ENCODE measurements at regions not wholly inside any gene's neighbourhood (a gene's known extent, or its start where the extent isn't known, plus 50 kb on each side); places are given as distances from the start of the nearest gene placed in this dataset.
"Not testable (repeated sequence)": the region's sequence is repeated elsewhere in the genome, so short reads cannot be mapped to it uniquely, and the experiment has no call there.

- FAIRE-seq; DNase-seq (ENCODE audit: insufficient read length, low spot score): not testable (repeated sequence)
Measured at GRCh38 chr7:6990426-6991152, 164.5 kb upstream of the CCZ1B start.

- FAIRE-seq; DNase-seq (ENCODE audit: insufficient read length, low spot score): not testable (repeated sequence)
Measured at GRCh38 chr7:6991169-6991611, 165.1 kb upstream of the CCZ1B start.

DNA sequence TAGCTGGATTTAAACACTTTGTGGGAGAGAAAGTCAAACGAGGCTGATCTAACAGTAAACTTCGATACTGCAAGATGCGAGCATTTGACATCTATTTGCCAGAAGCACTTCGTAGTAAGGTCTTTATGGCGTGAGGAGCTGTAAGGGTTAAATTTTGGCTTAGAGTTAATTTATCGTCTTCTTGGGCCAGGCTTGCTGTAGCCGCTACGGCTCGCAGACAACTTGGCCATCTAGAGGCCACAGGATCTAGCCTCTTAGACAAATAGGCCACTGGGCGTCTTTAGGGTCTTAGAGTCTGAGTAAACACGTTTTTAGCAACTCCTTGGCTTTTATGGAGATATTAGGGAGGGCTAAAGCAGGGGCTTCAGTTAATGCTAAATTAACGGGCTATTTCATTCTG is 165.6 kb upstream of the CCZ1B start:
- not testable (repeated sequence) for DNase-seq (ENCODE audit: insufficient read length, low spot score); FAIRE-seq

DNA sequence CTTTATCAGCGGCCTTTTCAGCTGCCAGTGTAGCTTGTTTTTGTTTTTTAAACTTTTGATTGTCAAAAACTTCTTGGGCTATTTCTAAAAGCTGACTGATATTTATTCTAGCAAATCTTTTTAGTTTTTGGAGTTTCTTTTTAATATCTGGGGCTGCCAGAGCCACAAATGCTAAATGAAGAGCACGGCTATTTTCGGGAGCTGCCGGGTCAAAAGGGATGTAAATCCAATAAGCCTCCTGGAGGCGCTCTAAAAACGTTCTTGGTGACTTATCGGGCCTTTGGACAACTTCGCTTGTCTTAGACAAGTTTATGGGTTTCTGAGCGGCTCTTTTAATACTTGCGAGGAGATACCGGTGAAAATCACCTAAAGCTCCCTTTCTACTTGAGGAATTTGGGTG is 166.1 kb upstream of the CCZ1B start:
- FAIRE-seq; DNase-seq (ENCODE audit: insufficient read length, low spot score): not testable (repeated sequence)
- TF ChIP-seq, protein P1, sequence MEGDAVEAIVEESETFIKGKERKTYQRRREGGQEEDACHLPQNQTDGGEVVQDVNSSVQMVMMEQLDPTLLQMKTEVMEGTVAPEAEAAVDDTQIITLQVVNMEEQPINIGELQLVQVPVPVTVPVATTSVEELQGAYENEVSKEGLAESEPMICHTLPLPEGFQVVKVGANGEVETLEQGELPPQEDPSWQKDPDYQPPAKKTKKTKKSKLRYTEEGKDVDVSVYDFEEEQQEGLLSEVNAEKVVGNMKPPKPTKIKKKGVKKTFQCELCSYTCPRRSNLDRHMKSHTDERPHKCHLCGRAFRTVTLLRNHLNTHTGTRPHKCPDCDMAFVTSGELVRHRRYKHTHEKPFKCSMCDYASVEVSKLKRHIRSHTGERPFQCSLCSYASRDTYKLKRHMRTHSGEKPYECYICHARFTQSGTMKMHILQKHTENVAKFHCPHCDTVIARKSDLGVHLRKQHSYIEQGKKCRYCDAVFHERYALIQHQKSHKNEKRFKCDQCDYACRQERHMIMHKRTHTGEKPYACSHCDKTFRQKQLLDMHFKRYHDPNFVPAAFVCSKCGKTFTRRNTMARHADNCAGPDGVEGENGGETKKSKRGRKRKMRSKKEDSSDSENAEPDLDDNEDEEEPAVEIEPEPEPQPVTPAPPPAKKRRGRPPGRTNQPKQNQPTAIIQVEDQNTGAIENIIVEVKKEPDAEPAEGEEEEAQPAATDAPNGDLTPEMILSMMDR (IDR thresholded peaks at IDR 0.05; ENCODE audit: insufficient read depth, missing control alignments) = peak; percentile 28

GRCh38 chr7:6995026-6995425 is 169.0 kb upstream of the CCZ1B start:
- FAIRE-seq; DNase-seq (ENCODE audit: insufficient read length, low spot score): not testable (repeated sequence)

- not testable (repeated sequence) for FAIRE-seq; DNase-seq (ENCODE audit: insufficient read length, low spot score)
Measured at GRCh38 chr7:6995493-6996289, 169.6 kb upstream of the CCZ1B start.

DNA sequence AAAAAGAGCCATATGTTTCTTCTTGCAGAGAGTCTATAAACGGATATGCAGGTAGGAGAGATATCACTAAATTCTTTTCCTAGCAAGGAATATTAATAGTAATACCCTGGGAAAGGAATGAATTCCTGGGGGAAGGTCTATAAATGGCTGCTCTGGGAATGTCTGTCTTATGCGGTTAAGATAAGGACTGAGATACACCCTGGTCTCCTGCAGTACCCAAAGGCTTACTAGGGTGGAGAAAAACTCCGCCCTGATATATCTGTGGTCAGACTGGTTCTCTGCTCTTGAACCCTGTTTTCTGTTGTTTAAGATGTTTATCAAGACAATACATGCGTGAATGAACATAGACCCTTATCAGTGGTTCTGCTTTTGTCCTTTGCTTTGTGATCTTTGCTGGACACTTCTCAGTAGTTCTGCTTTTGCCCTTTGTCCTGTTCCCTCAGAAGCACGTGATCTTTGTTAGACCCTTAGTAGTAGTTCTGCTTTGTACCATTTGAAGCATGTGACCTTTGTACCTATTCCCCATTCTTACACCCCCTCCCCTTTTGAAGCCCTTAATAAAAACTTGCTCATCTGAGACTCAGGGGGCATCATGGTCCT is 173.1 kb upstream of the CCZ1B start:
- not testable (repeated sequence) for DNase-seq (ENCODE audit: insufficient read length, low spot score); FAIRE-seq

- TF ChIP-seq, protein P1 (IDR thresholded peaks at IDR 0.05; ENCODE audit: insufficient read depth, missing control alignments) = no peak
- FAIRE-seq = no peak
- no peak for DNase-seq (ENCODE audit: insufficient read length, low spot score)
Measured at GRCh38 chr7:7002418-7003062, 176.5 kb upstream of the CCZ1B start.

DNA sequence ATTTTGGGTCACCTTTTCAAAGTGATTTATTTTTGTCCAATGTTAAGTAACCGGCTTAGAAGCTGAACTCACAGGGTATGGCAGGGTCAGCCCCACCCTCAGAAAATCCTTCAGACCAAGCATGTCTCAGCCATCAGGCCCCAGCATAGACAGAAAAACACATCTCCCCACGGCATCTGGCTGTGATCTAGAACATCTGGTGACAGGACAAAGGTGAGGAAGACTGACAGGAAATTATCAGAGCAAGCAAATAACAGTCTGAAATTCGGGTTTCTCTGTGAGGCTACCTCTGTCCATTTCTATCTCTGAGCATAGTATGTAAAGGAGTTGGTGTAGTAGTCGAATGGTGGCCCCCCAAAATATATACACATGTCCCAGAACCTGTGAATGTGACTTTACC is 177.0 kb upstream of the C1GALT1 start:
- DNase-seq (ENCODE audit: insufficient read length, low spot score) (no peak), FAIRE-seq (no peak)
- TF ChIP-seq, protein P1 (IDR thresholded peaks at IDR 0.05; ENCODE audit: insufficient read depth, missing control alignments) = no peak

DNA sequence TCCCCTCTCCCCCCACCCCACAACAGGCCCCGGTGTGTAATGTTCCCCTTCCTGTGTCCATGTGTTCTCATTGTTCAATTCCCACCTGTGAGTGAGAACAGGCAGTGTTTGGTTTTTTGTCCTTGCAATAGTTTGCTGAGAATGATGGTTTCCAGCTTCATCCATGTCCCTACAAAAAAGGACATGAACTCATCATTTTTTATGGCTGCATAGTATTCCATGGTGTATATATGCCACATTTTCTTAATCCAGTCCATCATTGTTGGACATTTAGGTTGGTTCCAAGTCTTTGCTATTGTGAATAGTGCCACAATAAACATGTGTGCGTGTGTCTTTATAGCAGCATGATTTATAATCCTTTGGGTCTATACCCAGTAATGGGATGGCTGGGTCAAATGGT is 176.4 kb upstream of the C1GALT1 start:
- not testable (repeated sequence) for FAIRE-seq; DNase-seq (ENCODE audit: insufficient read length, low spot score)

- FAIRE-seq; DNase-seq (ENCODE audit: insufficient read length, low spot score): not testable (repeated sequence)
Measured at GRCh38 chr7:7011241-7011640, 171.1 kb upstream of the C1GALT1 start.

DNA sequence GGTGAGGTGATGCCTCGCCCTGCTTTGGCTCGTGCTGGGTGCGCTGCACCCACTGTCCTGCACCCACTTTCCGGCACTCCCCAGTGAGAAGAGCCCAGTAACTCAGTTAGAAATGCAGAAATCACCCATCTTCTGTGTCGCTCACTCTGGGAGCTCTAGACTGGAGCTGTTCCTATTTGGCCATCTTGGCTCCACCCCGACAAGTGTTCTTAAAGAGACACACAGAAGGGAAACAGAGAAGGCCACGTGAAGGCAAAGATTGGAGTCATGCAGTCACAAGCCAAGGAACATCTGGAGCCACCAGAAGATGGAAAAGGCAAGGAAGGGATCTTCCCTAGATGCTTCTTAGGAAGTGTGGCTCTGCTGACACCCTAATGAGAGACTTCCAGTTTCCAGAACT is 170.6 kb upstream of the C1GALT1 start:
- not testable (repeated sequence) for DNase-seq (ENCODE audit: insufficient read length, low spot score); FAIRE-seq
